GM18870 (cell line): ENCODE measurements at regions not wholly inside any gene's neighbourhood (a gene's known extent, or its start where the extent isn't known, plus 50 kb on each side); places are given as distances from the start of the nearest gene placed in this dataset.

ENCODE experiments used
- ATAC-seq: cut with Tn5 transposase; IDR thresholded peaks from one replicate; pipeline ENCODE4 v1.9.1; 2021; ENCODE audit warnings: moderate library complexity; ENCODE audit not compliant: unreplicated experiment

GRCh38 chr15:98381446-98381845 lies 266.9 kb upstream of the IGF1R start:
- ATAC-seq: no peak

DNA sequence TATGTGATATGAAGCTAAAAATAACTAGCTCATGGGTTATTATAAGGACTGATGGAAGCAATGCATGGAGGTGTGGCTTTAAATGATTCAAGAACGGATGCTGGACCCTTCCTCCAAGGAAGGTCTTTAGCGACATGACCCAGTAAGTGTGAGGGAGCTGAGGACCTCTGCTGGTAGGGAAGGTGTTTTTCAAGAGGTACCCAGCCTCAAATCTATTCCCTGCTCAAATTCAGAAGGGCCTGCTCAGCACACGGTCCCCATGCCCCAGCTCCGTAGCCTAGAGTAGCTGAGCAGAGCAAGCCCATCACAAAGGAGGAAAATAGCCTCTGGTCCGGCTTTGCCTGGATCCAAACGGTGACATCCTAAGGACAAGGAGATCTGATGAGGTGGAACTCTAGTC lies 266.2 kb upstream of the IGF1R start:
- ATAC-seq: no peak

DNA sequence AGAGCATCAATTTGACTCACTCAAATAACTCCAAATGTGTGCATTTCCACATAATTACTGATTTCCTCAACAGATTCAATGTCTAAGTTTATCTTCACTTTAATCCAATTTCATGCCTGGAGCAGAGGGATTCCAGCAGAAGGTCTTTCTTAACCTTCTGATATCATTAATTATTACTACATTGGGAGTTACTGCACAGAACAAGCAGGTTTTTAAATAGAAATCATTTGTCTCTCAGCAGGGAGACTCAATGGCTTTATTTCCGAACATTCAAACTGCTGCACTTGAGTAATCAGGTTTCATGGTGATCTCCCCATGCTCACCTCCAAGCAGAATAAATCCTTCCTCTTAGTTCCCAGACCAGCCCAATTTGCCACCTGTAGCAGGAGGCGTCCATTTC lies 264.8 kb upstream of the IGF1R start:
- ATAC-seq: no peak

- no peak for ATAC-seq
Observed at GRCh38 chr15:98384328-98385029, 263.9 kb upstream of the IGF1R start.

GRCh38 chr15:98385752-98386381 lies 262.5 kb upstream of the IGF1R start:
- ATAC-seq: no peak

- ATAC-seq: no peak
Observed at GRCh38 chr15:98386561-98386960, 261.8 kb upstream of the IGF1R start.

GRCh38 chr15:98387866-98388265 lies 260.5 kb upstream of the IGF1R start:
- ATAC-seq: no peak

GRCh38 chr15:98390946-98391530 lies 257.3 kb upstream of the IGF1R start:
- ATAC-seq: no peak

- no peak for ATAC-seq
Observed at GRCh38 chr15:98391568-98391967, 256.8 kb upstream of the IGF1R start.

- no peak for ATAC-seq
Observed at GRCh38 chr15:98393471-98393870, 254.9 kb upstream of the IGF1R start.

GRCh38 chr15:98394546-98394945 lies 253.8 kb upstream of the IGF1R start:
- no peak for ATAC-seq

GRCh38 chr15:98395974-98396610 lies 252.2 kb upstream of the IGF1R start:
- no peak for ATAC-seq

DNA sequence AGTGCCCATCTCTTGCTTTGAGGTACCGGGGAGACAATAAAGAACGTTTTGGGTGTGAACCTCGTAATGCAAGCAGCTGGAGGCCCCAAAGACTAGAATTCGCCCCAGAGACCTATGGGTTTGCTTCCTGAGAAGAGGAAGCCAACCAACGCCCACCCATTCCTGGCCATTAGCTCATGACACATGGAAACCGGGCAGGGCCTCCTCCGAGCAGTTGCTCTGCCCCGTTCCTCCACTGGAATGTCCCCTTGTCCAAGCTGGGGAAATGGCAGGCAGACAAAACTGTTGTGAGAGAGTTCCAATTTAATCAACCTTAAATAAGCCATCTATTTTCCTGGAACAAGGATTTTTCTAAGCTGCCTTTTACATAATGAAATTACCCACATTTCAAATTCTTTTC lies 250.9 kb upstream of the IGF1R start:
- no peak for ATAC-seq

- ATAC-seq: no peak
Observed at GRCh38 chr15:98398056-98398455, 250.3 kb upstream of the IGF1R start.

DNA sequence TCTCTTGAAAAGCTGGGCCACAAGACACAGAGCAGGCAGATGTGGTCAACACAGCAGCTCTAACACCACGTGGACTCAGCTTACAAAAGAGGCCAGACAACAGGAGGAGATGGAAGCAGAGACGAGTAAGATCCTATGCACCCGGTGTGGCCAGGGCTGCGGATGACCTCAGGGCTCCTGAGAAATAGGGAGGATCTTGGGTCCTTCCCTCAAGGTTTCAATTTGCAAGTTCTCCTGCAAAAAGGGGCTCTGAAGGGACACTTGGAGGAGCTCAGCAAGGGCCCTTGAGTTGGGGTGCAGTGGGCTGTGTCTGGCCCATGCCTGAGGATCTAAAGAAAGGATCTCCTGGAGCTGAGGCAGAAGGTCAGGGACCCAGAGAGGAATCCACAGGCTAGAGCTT lies 249.5 kb upstream of the IGF1R start:
- ATAC-seq: no peak

GRCh38 chr15:98400120-98400519 lies 248.2 kb upstream of the IGF1R start:
- ATAC-seq: no peak

DNA sequence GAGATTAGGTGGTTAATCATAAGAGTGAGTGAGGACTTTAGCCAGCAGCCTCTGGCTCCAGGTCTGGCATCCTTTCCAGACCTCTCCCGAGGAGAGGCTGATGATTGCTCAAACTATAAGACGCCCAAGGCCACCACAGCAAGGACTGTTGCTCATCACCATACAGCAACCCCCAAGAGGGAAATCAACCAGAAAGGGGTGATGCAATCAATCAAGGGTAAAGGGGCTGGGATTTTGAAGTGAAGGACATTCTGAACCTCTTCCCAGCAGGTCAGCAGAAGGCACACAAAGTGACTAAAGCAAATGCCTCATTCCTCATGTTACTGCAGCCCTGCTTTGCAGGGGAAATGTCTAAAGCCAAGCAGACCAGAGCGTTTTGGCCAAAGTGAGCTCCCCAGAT lies 247.3 kb upstream of the IGF1R start:
- ATAC-seq: no peak

- no peak for ATAC-seq
Observed at GRCh38 chr15:98402486-98402885, 245.9 kb upstream of the IGF1R start.

- ATAC-seq: no peak
Observed at GRCh38 chr15:98403169-98403568, 245.2 kb upstream of the IGF1R start.

GRCh38 chr15:98403569-98403968 lies 244.8 kb upstream of the IGF1R start:
- no peak for ATAC-seq

- no peak for ATAC-seq
Observed at GRCh38 chr15:98405013-98405412, 243.3 kb upstream of the IGF1R start.

DNA sequence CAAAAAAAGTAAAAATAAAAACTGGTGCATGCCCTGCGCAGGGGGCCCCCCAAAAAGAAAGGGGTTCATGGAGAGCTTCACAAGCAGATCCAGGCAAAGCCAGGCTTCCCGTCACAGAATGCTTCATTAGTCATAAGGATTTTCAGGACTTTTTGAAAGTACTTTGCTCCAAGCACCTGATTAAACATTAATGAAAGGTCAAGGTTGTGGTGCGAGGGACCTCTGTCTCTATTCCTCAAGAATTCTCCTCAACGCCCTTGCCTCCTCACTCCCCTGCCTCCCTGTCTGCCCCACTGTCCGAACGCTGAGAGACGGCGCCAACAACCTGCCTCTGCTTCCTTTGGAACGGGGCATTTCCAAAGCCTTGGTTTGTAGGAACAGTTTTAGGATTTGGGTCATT lies 240.1 kb upstream of the IGF1R start:
- ATAC-seq: no peak
